ENCODE measurements at regions not wholly inside any gene's neighbourhood (a gene's known extent, or its start where the extent isn't known, plus 50 kb on each side); places are given as distances from the start of the nearest gene placed in this dataset.

DNA sequence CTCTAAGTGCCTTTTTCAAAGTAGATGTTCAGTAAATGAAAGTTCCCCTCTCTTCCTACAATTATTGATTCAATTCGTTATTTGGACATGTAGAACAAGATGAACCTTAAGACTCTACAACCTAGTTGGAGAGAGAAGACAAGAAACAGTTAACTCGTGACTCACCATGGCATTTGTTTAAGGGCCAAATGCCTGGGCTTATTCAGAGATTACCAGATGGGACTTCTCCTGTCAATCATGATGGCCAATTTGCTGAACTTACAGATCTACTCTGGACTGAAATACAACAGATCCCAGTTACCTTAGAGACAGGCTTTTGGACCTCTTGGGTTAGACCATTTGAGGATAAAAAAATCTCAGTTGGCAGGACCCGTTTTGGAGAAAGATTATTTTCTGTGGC lies 93.5 kb downstream of the C1orf94 start:
- TF ChIP-seq CTCF (conservative IDR thresholded peaks at IDR 0.05 in 1 of 2, IDR thresholded peaks at IDR 0.05 in 1 of 2; ENCODE audit: low read depth in 1 of 2, low read length in 2 of 2): no peak
- TF ChIP-seq EZH2 (IDR thresholded peaks at IDR 0.05; ENCODE audit: low read length, missing control alignments): no peak
